ENCODE measurements at regions not wholly inside any gene's neighbourhood (a gene's known extent, or its start where the extent isn't known, plus 50 kb on each side); places are given as distances from the start of the nearest gene placed in this dataset.

GRCh38 chr11:116194156-116194904, 578.5 kb downstream of the BUD13 start:
- DNase-seq, result no peak

DNA sequence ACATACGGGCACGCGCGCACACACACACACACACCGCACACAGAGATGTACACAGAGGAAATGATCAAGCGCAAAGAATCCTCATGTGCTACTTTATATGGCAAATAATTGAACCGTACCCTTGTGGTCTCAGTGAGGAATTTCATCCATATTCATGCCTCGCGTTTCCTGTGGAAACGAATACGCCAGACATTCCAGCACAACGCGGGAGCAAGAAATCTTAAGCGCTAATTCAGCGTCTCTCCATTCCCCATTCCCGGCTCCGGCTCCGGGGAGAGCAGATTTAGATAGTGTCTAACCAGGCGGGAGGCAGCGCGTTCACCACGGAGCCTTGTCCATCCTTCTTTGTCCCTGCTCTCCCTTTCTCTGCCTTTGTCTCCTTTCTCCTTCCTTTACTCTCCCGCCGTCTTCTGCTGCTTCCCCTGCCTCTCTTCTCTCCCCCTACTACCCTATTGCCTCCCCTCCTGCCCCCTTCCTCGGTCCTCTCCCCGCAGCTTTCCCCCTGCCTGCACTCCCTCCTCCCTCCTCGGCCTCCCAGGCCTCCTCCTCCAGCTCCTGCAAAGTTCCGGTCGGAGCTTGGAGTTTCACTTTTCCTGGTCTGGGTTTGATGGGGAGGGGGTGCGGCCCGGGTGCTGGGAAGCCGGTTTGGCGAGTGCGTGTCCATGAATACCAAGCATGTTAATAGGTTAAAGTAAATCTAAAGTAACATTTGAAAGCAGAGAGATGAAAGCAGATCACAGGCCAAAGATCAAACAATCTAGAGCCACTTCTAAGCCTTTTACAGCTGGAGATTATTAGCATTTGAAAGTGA, 579.3 kb downstream of the BUD13 start:
- no peak for DNase-seq

DNA sequence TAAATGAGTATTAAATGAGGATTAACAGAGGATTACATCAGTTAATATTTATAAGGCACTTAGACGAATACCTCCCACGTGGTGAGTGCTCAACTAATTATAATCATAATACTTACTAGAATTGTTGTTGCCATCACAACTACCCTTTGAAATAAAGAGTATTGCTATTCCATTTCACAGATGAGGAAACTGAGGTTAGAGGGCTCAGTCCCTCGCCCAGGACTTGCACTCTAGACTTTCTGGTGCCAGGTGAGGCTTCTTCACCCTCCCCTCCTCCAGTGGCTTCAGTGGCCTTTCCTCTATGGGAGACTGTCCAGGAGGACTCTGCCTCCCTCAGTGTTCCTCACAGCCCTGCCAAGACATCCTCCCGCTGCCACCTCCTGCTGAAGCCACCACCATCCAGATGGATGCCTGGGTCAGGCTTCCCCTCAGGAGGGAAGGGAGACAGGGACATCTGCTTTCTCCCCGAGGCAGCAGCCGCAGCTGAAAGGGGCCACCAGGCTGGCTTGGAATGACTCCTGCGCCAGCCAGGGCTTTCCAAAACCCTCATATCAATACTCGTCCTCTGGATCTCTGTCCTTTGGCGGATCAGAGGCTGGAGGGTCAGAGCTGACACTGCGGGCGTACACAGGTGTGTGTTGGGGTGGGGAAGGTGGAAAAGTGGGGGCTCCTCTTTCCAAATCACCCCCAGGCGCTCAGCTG, 580.1 kb downstream of the BUD13 start:
- DNase-seq, result no peak

DNA sequence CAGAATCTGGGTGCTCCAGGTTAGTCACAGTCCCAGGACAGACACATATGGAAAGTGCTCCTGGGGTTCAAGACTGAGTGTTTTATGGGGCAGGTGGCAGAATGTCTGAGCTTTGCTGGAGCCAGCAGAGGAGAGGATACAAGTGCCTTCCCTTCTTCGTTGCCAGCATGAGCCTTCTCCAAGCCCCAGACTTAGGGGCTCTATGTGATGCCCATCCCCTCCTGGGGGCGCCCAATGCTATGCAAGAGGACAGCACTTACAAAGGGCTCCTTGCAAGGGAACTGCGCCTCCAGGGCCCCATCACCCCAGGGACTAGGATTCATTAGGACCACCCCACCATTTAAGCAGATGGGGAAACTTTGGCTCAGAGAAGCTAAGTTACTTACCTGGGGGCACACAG, 581.9 kb downstream of the BUD13 start:
- DNase-seq, result no peak

GRCh38 chr11:116189408-116190170, 583.2 kb downstream of the BUD13 start:
- DNase-seq, result no peak

- DNase-seq, result no peak
Observed at GRCh38 chr11:116188350-116188749, 584.4 kb downstream of the BUD13 start.

GRCh38 chr11:116187026-116187425, 585.8 kb downstream of the BUD13 start:
- no peak for DNase-seq

GRCh38 chr11:116185551-116185950, 587.2 kb downstream of the BUD13 start:
- DNase-seq, result no peak

DNA sequence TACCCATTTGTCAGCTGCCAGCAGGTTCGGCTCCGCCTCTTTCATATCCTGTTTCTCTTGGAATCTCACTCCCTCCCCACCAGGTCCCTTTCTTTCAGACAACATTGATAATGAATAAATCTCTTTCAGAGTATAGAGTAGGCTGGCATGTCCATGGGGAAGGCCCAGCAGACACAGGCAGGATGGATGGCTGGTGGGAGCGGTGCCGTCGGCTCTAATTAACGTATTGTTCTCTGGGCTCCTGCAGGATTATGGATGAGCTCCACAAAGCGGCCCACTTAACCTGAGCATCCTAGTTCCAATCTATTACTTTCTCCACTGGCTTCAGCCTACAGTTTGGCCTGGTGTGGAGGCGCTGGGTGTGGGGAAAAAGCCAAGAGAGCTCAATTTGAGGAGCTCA, 588.0 kb downstream of the BUD13 start:
- DNase-seq, result no peak

GRCh38 chr11:116182356-116182966, 590.3 kb downstream of the BUD13 start:
- no peak for DNase-seq

DNA sequence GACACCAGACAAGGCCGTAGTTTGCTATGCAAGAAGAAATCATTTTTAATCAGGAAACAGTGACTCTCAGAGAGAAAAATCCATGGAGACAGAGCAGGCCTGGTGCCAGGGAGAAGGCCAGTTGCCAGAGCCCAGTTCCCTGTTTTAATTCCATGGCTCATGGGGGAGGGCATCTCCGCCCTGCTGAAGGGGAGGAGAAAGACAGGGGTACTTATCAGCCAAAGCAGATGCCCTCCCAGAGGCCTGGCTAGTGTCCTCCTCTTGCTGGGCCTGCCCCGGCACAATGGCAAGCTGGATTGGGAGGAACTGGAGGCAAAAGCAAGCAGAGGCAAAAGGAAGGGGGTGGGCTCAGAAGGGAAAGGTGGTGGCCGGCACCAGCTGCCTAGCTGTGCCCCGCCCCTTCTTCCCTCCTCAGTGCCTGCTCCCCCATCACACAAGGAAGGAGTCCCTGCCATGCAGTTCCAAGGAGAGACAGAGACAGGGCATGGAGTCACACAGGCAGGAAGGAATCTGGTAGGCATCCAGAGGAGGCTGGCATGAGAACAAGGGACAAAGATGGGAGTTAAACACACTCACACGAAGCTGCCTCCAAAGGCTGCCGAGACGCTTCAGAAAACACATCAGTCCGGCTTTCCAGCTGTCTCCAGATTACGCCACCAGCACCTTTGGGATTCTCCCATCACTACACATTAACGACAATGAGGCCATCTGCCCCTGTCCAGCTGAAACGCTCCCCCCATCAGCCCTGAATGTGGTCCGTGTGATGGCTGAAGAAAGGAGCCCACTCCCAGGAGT, 591.8 kb downstream of the BUD13 start:
- no peak for DNase-seq

DNA sequence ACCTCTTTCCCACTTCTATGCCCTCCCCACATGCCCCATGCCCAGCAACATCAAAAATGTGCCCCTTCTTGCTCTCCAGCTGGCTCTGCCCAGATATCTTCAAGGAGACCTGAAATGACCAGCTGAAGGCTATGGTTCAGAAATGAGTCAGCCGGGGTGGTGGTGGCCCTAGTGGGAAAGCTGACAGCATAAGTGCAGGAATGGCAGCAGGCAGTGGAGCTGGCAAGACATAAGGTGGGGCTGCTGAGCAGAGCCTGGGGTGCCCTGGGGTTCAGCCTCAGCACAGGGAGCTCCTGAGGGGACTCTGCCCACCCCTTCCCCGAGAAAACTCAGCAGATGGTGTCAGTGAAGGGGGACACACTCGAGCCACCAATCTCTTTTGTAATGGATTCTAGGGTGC, 593.4 kb downstream of the BUD13 start:
- DNase-seq, result no peak

GRCh38 chr11:116177521-116178210, 595.1 kb downstream of the BUD13 start:
- DNase-seq, result peak; percentile 26

GRCh38 chr11:116176484-116177005, 596.2 kb downstream of the BUD13 start:
- DNase-seq, result peak; percentile 37

DNA sequence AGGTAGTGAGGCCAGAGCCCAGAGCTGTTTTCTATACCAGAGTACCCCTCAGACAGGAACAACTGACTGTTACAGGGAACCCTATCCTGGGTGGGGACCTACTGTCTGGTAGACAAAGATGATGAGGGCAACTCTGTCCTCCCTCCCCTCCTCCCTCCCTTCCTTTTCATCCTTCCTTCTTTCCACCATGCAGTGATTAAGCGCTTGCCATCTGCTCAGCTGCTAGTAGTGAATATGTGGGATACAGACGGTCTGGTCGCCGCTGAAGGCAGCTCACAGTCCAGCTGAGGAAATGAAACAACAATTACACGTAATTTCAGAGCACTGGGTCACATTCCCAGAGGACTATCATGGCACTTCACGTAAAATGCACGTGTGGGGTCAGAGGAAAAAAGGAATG, 597.1 kb downstream of the BUD13 start:
- DNase-seq, result peak; percentile 19

- DNase-seq, result peak; percentile 24
Observed at GRCh38 chr11:116173941-116174911, 598.6 kb downstream of the BUD13 start.

- DNase-seq, result no peak
Observed at GRCh38 chr11:116173506-116173905, 599.3 kb downstream of the BUD13 start.

DNA sequence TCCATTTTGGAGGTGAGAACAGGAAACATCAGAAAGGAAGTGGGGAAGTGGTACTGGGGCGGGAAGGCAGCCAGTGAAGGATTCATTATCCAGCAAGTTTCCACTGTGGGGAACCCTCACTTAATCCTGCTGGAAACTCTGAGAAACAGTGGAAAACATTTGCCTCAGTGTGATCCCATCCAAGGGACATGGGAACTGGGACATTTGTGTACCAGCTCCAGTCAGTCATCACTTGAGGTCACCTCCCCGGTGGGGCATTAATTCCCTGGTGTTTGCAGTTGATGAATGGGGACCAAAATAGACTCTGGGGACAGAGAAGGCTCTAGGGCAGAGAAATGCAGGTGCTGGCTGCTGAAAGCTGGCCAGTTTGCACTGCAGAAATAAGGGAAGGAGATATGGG, 599.9 kb downstream of the BUD13 start:
- peak; percentile 3 for DNase-seq

DNA sequence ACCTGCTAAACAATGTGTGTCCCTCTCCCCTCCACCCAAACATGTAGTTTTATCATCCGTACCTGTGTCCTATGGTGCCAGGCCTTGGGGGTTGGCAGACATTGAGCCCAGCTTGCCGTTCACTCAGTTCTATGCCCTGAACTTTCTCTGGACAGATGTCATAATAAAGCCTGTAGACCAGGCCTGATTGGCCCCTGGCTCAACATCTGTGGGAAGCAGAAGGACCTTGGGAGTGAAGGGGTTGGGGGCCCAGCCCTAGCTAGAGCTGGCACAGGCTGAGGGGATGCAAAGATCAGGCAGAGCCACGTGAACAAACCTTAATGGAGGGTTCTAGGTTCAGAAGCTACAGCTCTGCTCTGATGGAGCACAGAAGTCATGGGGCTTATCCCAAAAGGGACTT, 600.6 kb downstream of the BUD13 start:
- no peak for DNase-seq

Measured in activated CD8-positive, alpha-beta memory T cell treated with anti-CD3 and anti-CD28 coated beads for 24 hours (primary cell).